GM12878 (cell line): ENCODE measurements at regions not wholly inside any gene's neighbourhood (a gene's known extent, or its start where the extent isn't known, plus 50 kb on each side); places are given as distances from the start of the nearest gene placed in this dataset.

Experiments used
- EZH2 ChIP-seq: IDR thresholded peaks from 2 replicates; pipeline ENCODE4 v1.6.1; 2012; ENCODE audit warnings: low read depth, mild to moderate bottlenecking, control low read depth, inconsistent platforms, low read length, borderline replicate concordance; ENCODE audit not compliant: control insufficient read depth
- SMC3 ChIP-seq: IDR thresholded peaks from 2 replicates; pipeline ENCODE4 v1.6.1; 2011; ENCODE audit warnings: low read length, improper control_type of control experiment, borderline replicate concordance
- TAF1 ChIP-seq: IDR thresholded peaks from 2 replicates; pipeline ENCODE4 v1.6.1; 2011; ENCODE audit warnings: mild to moderate bottlenecking, low read depth, low read length, borderline replicate concordance

DNA sequence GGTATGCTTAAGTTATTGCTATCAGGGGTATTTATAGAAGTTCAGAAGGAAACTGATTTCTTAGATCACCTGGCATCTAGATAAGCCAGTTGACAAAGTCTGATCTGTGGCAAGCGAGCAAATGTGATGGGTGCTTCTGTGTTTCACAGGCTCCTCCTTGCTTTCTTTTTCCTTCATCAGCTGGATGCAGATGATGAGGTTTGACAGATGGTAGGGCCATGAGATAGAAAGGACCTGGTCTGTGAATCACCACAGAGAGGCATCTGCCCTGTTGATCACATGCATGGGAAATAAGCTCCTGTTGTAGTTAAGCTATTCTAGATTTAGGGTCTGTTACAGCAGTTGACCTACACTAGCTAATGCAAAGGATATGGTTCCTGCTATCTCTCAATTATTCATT, 372.0 kb downstream of the NEK10 start:
- no peak for TF ChIP-seq TAF1
- TF ChIP-seq SMC3, result no peak
- TF ChIP-seq EZH2, result no peak
